ENCODE measurements at regions not wholly inside any gene's neighbourhood (a gene's known extent, or its start where the extent isn't known, plus 50 kb on each side); places are given as distances from the start of the nearest gene placed in this dataset.

GRCh38 chr1:166691476-166691875, 147.8 kb upstream of the POGK start:
- no peak for FAIRE-seq
- H3K27me3 ChIP-seq (ENCODE audit: control insufficient read depth in 2 of 2, insufficient read depth in 2 of 2, low read length in 2 of 2), result no peaks in the 10 kb centered on the region
- no peaks in the 10 kb centered on the region for H3K79me2 ChIP-seq (ENCODE audit: control insufficient read depth, insufficient read depth, low read length)
- ChIA-PET POLR2A (no interaction called here), CTCF (no interaction called here)
- no peaks in the 10 kb centered on the region for H3K4me1 ChIP-seq (ENCODE audit: control insufficient read depth, extremely low read depth, insufficient read depth, low read length)
- intact Hi-C loops (cut with micrococcal nuclease), result no loop called here
- H3K9ac ChIP-seq (replicated peaks; ENCODE audit: extremely low read depth, insufficient read depth, low read length), result no peak overlapping the region
- TF ChIP-seq POLR2AphosphoS5 (IDR thresholded peaks at IDR 0.05; ENCODE audit: insufficient read depth, low read depth, low read length), result no peak
- no peak for TF ChIP-seq GATA2 (IDR thresholded peaks at IDR 0.05; ENCODE audit: insufficient read depth, insufficient read length, low read depth, low read length)
- TF ChIP-seq JUN (IDR thresholded peaks at IDR 0.05; ENCODE audit: borderline replicate concordance, insufficient read depth, insufficient read length, low read depth), result no peak
- TF ChIP-seq CTCF (IDR thresholded peaks at IDR 0.05; ENCODE audit: extremely low read depth in 1 of 2, insufficient read depth in 1 of 2, low read depth in 1 of 2, low read length in 2 of 2), result no peak
- TF ChIP-seq EZH2 (IDR thresholded peaks at IDR 0.05; ENCODE audit: borderline replicate concordance, low read depth, low read length, severe bottlenecking), result no peak
- BruUV-seq (replicated peaks), result no TSS peak
- dilution Hi-C loops (cut with MboI; ENCODE audit: extremely low pct_ligation_motif_present, low sequenced_read_pairs), result no loop called here
- H3K4me3 ChIP-seq (replicated peaks in 1 of 3; ENCODE audit: insufficient read depth in 1 of 3, low read depth in 1 of 3, low read length in 3 of 3), result no peak overlapping the region
- H3K9me1 ChIP-seq (replicated peaks; ENCODE audit: control insufficient read depth, extremely low read depth, insufficient read depth, low read length), result no peaks in the 10 kb centered on the region
- no peak overlapping the region for H3K4me2 ChIP-seq (ENCODE audit: insufficient read depth, low read length)
- H3K27ac ChIP-seq (ENCODE audit: insufficient read depth, low read depth, low read length), result no peak overlapping the region
- H4K20me1 ChIP-seq (replicated peaks; ENCODE audit: control insufficient read depth, extremely low read depth, insufficient read depth, low read length), result no peaks in the 10 kb centered on the region
- H3K36me3 ChIP-seq (ENCODE audit: control insufficient read depth in 2 of 2, extremely low read depth in 1 of 2, insufficient read depth in 2 of 2, low read length in 2 of 2), result no peaks in the 10 kb centered on the region
- H3K9me3 ChIP-seq (replicated peaks; ENCODE audit: control insufficient read depth, insufficient read depth, low read length), result peaks cover 2% of the 10 kb centered on the region
- DNase-seq (ENCODE audit: low read depth, low spot score), result no peak
- no peak overlapping the region for H2AFZ ChIP-seq (ENCODE audit: low read depth, low read length)

- H4K20me1 ChIP-seq (replicated peaks; ENCODE audit: control insufficient read depth, extremely low read depth, insufficient read depth, low read length), result no peaks in the 10 kb centered on the region
- POLR2A ChIA-PET, result no interaction called here
- DNase-seq (ENCODE audit: low read depth, low spot score) (no peak), FAIRE-seq (no peak)
- peaks cover 2% of the 10 kb centered on the region for H3K9me3 ChIP-seq (replicated peaks; ENCODE audit: control insufficient read depth, insufficient read depth, low read length)
- H3K9ac ChIP-seq (replicated peaks; ENCODE audit: extremely low read depth, insufficient read depth, low read length), result no peak overlapping the region
- H3K27me3 ChIP-seq (ENCODE audit: control insufficient read depth in 2 of 2, insufficient read depth in 2 of 2, low read length in 2 of 2), result no peaks in the 10 kb centered on the region
- intact Hi-C loops (cut with micrococcal nuclease), result no loop called here
- CTCF ChIA-PET, result no interaction called here
- BruUV-seq (replicated peaks), result no TSS peak
- H3K27ac ChIP-seq (ENCODE audit: insufficient read depth, low read depth, low read length), result no peak overlapping the region
- H3K36me3 ChIP-seq (ENCODE audit: control insufficient read depth in 2 of 2, extremely low read depth in 1 of 2, insufficient read depth in 2 of 2, low read length in 2 of 2), result no peaks in the 10 kb centered on the region
- H3K4me3 ChIP-seq (replicated peaks in 1 of 3; ENCODE audit: insufficient read depth in 1 of 3, low read depth in 1 of 3, low read length in 3 of 3), result no peak overlapping the region
- H3K4me2 ChIP-seq (ENCODE audit: insufficient read depth, low read length), result no peak overlapping the region
- no peaks in the 10 kb centered on the region for H3K79me2 ChIP-seq (ENCODE audit: control insufficient read depth, insufficient read depth, low read length)
- no peaks in the 10 kb centered on the region for H3K4me1 ChIP-seq (ENCODE audit: control insufficient read depth, extremely low read depth, insufficient read depth, low read length)
- dilution Hi-C loops (cut with MboI; ENCODE audit: extremely low pct_ligation_motif_present, low sequenced_read_pairs), result no loop called here
- no peaks in the 10 kb centered on the region for H3K9me1 ChIP-seq (replicated peaks; ENCODE audit: control insufficient read depth, extremely low read depth, insufficient read depth, low read length)
- no peak overlapping the region for H2AFZ ChIP-seq (ENCODE audit: low read depth, low read length)
- TF ChIP-seq JUN (IDR thresholded peaks at IDR 0.05; ENCODE audit: borderline replicate concordance, insufficient read depth, insufficient read length, low read depth), result no peak
- TF ChIP-seq GATA2 (IDR thresholded peaks at IDR 0.05; ENCODE audit: insufficient read depth, insufficient read length, low read depth, low read length), result no peak
- no peak for TF ChIP-seq FOS (IDR thresholded peaks at IDR 0.05; ENCODE audit: borderline replicate concordance, insufficient read depth, low read length)
- TF ChIP-seq MYC (IDR thresholded peaks at IDR 0.05; ENCODE audit: low read depth, low read length), result no peak
Observed at GRCh38 chr1:166692346-166692745, 146.9 kb upstream of the POGK start.

Measured in endothelial cell of umbilical vein (primary cell).